ENCODE measurements at regions not wholly inside any gene's neighbourhood (a gene's known extent, or its start where the extent isn't known, plus 50 kb on each side); places are given as distances from the start of the nearest gene placed in this dataset.

DNA sequence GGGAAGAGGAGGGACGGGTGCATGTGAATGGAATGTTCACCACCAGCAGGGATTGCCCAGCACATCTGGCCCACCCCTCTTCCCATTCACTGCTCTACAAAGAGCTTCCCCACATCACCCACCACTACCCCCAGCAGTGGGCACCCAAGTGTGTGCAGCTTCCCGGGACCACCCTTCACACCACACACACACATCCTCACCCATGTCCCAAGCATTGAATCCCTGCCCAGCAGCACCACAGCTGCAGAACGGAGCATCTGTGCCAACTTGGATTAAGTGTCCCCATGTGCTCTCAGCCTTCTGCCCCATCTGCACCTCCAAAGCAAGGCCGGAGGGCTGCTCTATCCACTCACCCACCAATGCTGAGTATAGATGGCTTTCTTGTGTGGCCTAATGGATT, 141.4 kb downstream of the PSMG1 start:
- WGBS, 2 donors, result 84 to 87% methylated on average over 4 of the region's 4 CpGs
- TF ChIP-seq POLR2A (IDR thresholded peaks at IDR 0.05), result no peak
- TF ChIP-seq CTCF (IDR thresholded peaks at IDR 0.05), result no peak
- H3K4me3 ChIP-seq (ENCODE audit: low read depth, poor library complexity, severe bottlenecking), result no peak overlapping the region
- peak in 1 of 2 donors; percentile 70 for DNase-seq (ENCODE audit: low spot score in 2 of 2)
- intact Hi-C loops (cut with DNase I; ENCODE audit: low total_unique reads), result no loop called here

- WGBS, 2 donors, result 67 to 77% methylated on average over 5 of the region's 5 CpGs
- peak in 1 of 2 donors; percentile 49 for DNase-seq (ENCODE audit: low spot score in 2 of 2)
- no peak for TF ChIP-seq POLR2A (IDR thresholded peaks at IDR 0.05)
- H3K4me3 ChIP-seq (ENCODE audit: low read depth, poor library complexity, severe bottlenecking), result no peak overlapping the region
- intact Hi-C loops (cut with DNase I; ENCODE audit: low total_unique reads), result no loop called here
Measured at GRCh38 chr21:39040494-39041110, 142.6 kb downstream of the PSMG1 start.

GRCh38 chr21:39037807-39038405, 145.3 kb downstream of the PSMG1 start:
- WGBS, 2 donors, result 93 to 97% methylated on average over 11 of the region's 11 CpGs
- H3K4me3 ChIP-seq (ENCODE audit: low read depth, poor library complexity, severe bottlenecking), result no peak overlapping the region
- intact Hi-C loops (cut with DNase I; ENCODE audit: low total_unique reads), result no loop called here
- no peak for DNase-seq (ENCODE audit: low spot score in 2 of 2)
- TF ChIP-seq CTCF (IDR thresholded peaks at IDR 0.05) (no peak), POLR2A (IDR thresholded peaks at IDR 0.05) (no peak)

DNA sequence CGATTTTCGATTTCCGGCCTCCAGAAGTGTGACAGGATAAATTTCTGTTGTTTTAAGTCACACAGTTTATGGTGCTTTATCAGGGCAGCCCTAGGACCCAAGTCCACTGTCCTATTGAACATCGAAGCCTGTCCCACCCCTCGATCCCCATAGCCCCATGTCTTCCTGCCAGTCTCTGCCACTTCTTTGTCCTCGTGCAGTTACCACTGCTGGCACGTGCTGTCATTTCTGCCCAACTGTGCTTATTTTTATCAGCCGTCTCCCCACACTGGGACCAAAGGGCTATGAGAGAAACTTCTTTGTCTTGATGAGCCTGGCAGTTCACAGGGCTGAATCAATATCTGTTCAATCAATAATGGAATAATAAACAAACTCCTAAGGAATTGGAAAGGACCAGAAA, 146.7 kb downstream of the PSMG1 start:
- intact Hi-C loops (cut with DNase I; ENCODE audit: low total_unique reads), result no loop called here

DNA sequence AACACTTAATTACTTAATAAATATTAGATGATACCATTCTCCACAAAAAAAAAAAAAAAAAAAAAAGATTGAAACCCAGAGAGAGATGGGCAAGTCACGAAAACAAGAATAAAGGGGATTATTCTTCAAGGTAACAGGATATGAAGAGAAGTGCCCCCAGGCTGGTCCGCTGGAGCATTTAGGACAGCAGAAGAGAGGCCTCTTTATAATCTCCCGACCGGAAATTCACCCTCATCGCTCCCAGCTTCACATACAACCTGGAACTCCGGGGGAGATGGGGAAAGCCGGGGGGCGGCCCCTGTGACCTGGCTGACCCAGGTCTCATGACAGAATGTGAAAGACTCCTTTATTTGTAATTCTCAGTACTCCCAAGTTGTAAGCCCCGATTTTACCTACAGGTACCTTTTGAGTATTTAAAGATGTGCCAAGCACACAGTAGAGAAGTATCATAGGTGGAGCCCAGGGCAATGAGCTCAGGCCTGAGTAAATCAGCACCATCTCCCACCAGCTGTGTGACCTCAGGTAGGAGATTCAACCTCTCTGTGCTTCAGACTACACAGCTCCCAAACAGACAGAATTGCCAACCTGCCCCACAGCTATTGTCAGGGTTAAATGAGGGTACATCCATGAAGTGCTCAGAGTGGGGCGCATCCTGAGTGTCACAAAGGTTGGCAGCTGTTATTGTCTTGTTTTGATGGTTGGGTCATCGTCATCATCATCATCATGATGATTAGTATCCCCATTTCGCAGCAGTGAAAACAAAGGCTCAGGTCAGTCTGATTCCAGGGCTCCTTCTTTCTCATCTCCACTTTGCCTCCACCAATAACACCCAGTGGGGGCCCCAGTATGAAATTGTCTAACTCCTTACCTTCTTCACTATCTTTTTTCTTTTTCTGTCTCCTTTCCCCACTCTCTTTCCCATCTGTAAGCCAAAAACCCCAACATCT, 148.4 kb downstream of the PSMG1 start:
- intact Hi-C loops (cut with DNase I; ENCODE audit: low total_unique reads), result no loop called here
- 72 to 77% methylated on average over 12 of the region's 12 CpGs for WGBS, 2 donors
- no peak for TF ChIP-seq POLR2A (IDR thresholded peaks at IDR 0.05)
- no peak for TF ChIP-seq CTCF (IDR thresholded peaks at IDR 0.05)
- DNase-seq (ENCODE audit: low spot score in 2 of 2), result no peak
- H3K4me3 ChIP-seq (ENCODE audit: low read depth, poor library complexity, severe bottlenecking), result no peak overlapping the region

More for the DNA sequence above, 146.7 kb downstream of the PSMG1 start:
- 80 to 81% methylated on average over 8 of the region's 8 CpGs for WGBS, 2 donors
- no peak for TF ChIP-seq CTCF (IDR thresholded peaks at IDR 0.05)
- no peak for TF ChIP-seq POLR2A (IDR thresholded peaks at IDR 0.05)
- no peak for DNase-seq (ENCODE audit: low spot score in 2 of 2)
- H3K4me3 ChIP-seq (ENCODE audit: low read depth, poor library complexity, severe bottlenecking), result no peak overlapping the region

Data from lower leg skin (tissue), 4 donors.